SK-MEL-5 (cell line): ENCODE measurements at regions not wholly inside any gene's neighbourhood (a gene's known extent, or its start where the extent isn't known, plus 50 kb on each side); places are given as distances from the start of the nearest gene placed in this dataset.
"Not testable (repeated sequence)": the region's sequence is repeated elsewhere in the genome, so short reads cannot be mapped to it uniquely, and the experiment has no call there.

ENCODE experiments used
- DNase-seq: peaks from one replicate; pipeline ENCODE4 v3.0.0-alpha.2; 2016; ENCODE audit warnings: low read depth, low spot score
- in situ Hi-C: cut with HindIII; loops from 2 replicates; pipeline ENCODE4 v1.10.0; 2016; ENCODE audit warnings: low sequenced_read_pairs, high pct_unique_total_duplicates, low pct_unique_long_range_greater_than_20kb

GRCh38 chr17:63066158-63066813 lies 100.3 kb downstream of the TANC2 start:
- in situ Hi-C loops: no loop called here

GRCh38 chr17:63069245-63069644 lies 103.2 kb downstream of the TANC2 start:
- no peak for DNase-seq
- in situ Hi-C loops: no loop called here

More at GRCh38 chr17:63066158-63066813, 100.3 kb downstream of the TANC2 start:
- DNase-seq: no peak

GRCh38 chr17:63070031-63070430 lies 104.0 kb downstream of the TANC2 start:
- no peak for DNase-seq
- in situ Hi-C loops: no loop called here

GRCh38 chr17:63071797-63072196 lies 105.8 kb downstream of the TANC2 start:
- in situ Hi-C loops: no loop called here
- no peak for DNase-seq

- in situ Hi-C loops: no loop called here
- DNase-seq: no peak
Measured at GRCh38 chr17:63075969-63076368, 109.9 kb downstream of the TANC2 start.

- DNase-seq: no peak
- in situ Hi-C loops: no loop called here
Measured at GRCh38 chr17:63078707-63079106, 112.7 kb downstream of the TANC2 start.

- in situ Hi-C loops: no loop called here
- DNase-seq: peak; percentile 68
Measured at GRCh38 chr17:63082273-63082861, 116.3 kb downstream of the TANC2 start.

GRCh38 chr17:63082952-63083351 lies 116.9 kb downstream of the TANC2 start:
- DNase-seq: peak; percentile 38

GRCh38 chr17:63086483-63087185 lies 120.6 kb downstream of the TANC2 start:
- DNase-seq: no peak
- in situ Hi-C loops: no loop called here

More at GRCh38 chr17:63082952-63083351, 116.9 kb downstream of the TANC2 start:
- in situ Hi-C loops: no loop called here

- in situ Hi-C loops, DNase-seq: not testable (repeated sequence)
Measured at GRCh38 chr17:63090358-63091114, 124.5 kb downstream of the TANC2 start.

GRCh38 chr17:63091909-63092308 lies 125.9 kb downstream of the TANC2 start:
- DNase-seq, in situ Hi-C loops: not testable (repeated sequence)

GRCh38 chr17:63094631-63095030 lies 128.6 kb downstream of the TANC2 start:
- no peak for DNase-seq
- in situ Hi-C loops: no loop called here

GRCh38 chr17:63095459-63095858 lies 129.4 kb downstream of the TANC2 start:
- no peak for DNase-seq
- in situ Hi-C loops: no loop called here

- in situ Hi-C loops: no loop called here
- DNase-seq: no peak
Measured at GRCh38 chr17:63095879-63096278, 129.8 kb downstream of the TANC2 start.

- no peak for DNase-seq
- in situ Hi-C loops: no loop called here
Measured at GRCh38 chr17:63096426-63096825, 130.4 kb downstream of the TANC2 start.

GRCh38 chr17:63099425-63099824 lies 133.4 kb downstream of the TANC2 start:
- DNase-seq: no peak
- in situ Hi-C loops: no loop called here

GRCh38 chr17:63102034-63102433 lies 136.0 kb downstream of the TANC2 start:
- no peak for DNase-seq
- in situ Hi-C loops: no loop called here

- DNase-seq: no peak
- in situ Hi-C loops: no loop called here
Measured at GRCh38 chr17:63106050-63106449, 140.0 kb downstream of the TANC2 start.
